Nephron (organoid): ENCODE measurements at regions not wholly inside any gene's neighbourhood (a gene's known extent, or its start where the extent isn't known, plus 50 kb on each side); places are given as distances from the start of the nearest gene placed in this dataset.

Experiments
- H3K27ac Mint-ChIP-seq, 3 experiments: 2 replicates each; pipeline ENCODE4 v1.8.0; 2020; ENCODE audit warnings: mixed read lengths in 3 of 3, mild to moderate bottlenecking in 2 of 3, moderate library complexity in 1 of 3
- H3K27me3 Mint-ChIP-seq: 2 replicates; pipeline ENCODE4 v1.8.0; 2021; ENCODE audit warnings: low read depth, mild to moderate bottlenecking, moderate library complexity, mixed read lengths
- H3K36me3 Mint-ChIP-seq: 2 replicates; pipeline ENCODE4 v1.8.0; 2020; ENCODE audit warnings: low read depth, mixed read lengths
- H3K4me1 Mint-ChIP-seq: 2 replicates; pipeline ENCODE4 v1.8.0; 2020; ENCODE audit warnings: mixed read lengths
- H3K4me3 Mint-ChIP-seq, 3 experiments: 2 replicates each; pipeline ENCODE4 v1.8.0; 2020; ENCODE audit warnings: mild to moderate bottlenecking in 3 of 3, mixed read lengths in 3 of 3, moderate library complexity in 2 of 3
- H3K9me3 Mint-ChIP-seq: 2 replicates; pipeline ENCODE4 v1.8.0; 2020; ENCODE audit warnings: mixed read lengths
- CTCF ChIP-seq, 3 experiments: fragments of 200-600 bp; sonication (generic); IDR thresholded peaks; one replicate each; pipeline ENCODE4 v1.5.0; 2021; ENCODE audit warnings: antibody characterized with exemption in 3 of 3; ENCODE audit not compliant: unreplicated experiment in 3 of 3

GRCh38 chr3:189455641-189456417 is 175.4 kb upstream of the TP63 start:
- peaks cover 37% of the 10 kb centered on the region for H3K4me1 Mint-ChIP-seq
- no peaks in the 10 kb centered on the region for H3K27me3 Mint-ChIP-seq
- TF ChIP-seq CTCF (IDR thresholded peaks at IDR 0.05; ENCODE audit: unreplicated experiment in 3 of 3), result no peak
- H3K9me3 Mint-ChIP-seq, result no peaks in the 10 kb centered on the region
- H3K36me3 Mint-ChIP-seq, result no peaks in the 10 kb centered on the region
- H3K27ac Mint-ChIP-seq, result peak overlapping the region in 2 of 3 experiments; percentile 25 to 92
- no peak overlapping the region for H3K4me3 Mint-ChIP-seq

- TF ChIP-seq CTCF (IDR thresholded peaks at IDR 0.05; ENCODE audit: unreplicated experiment in 3 of 3), result no peak
- Mint-ChIP-seq H3K4me3 (no peak overlapping the region), H3K27ac (peak overlapping the region in 2 of 3 experiments; percentile 5 to 92), H3K27me3 (no peaks in the 10 kb centered on the region), H3K36me3 (no peaks in the 10 kb centered on the region), H3K4me1 (peaks cover 37% of the 10 kb centered on the region), H3K9me3 (no peaks in the 10 kb centered on the region)
Observed at GRCh38 chr3:189457201-189457607, 174.0 kb upstream of the TP63 start.

- no peak overlapping the region for H3K4me3 Mint-ChIP-seq
Observed at GRCh38 chr3:189457631-189458412, 173.4 kb upstream of the TP63 start.

GRCh38 chr3:189458528-189458927 is 172.7 kb upstream of the TP63 start:
- Mint-ChIP-seq H3K27ac (peak overlapping the region in 1 of 3 experiments; percentile 92), H3K27me3 (no peaks in the 10 kb centered on the region), H3K4me1 (peaks cover 37% of the 10 kb centered on the region), H3K9me3 (no peaks in the 10 kb centered on the region), H3K36me3 (no peaks in the 10 kb centered on the region), H3K4me3 (no peak overlapping the region)
- TF ChIP-seq CTCF (IDR thresholded peaks at IDR 0.05; ENCODE audit: unreplicated experiment in 3 of 3), result no peak

More at GRCh38 chr3:189457631-189458412, 173.4 kb upstream of the TP63 start:
- Mint-ChIP-seq H3K27me3 (no peaks in the 10 kb centered on the region), H3K27ac (peak overlapping the region in 2 of 3 experiments; percentile 5 to 92), H3K36me3 (no peaks in the 10 kb centered on the region), H3K4me1 (peaks cover 37% of the 10 kb centered on the region), H3K9me3 (no peaks in the 10 kb centered on the region)
- TF ChIP-seq CTCF (IDR thresholded peaks at IDR 0.05; ENCODE audit: unreplicated experiment in 3 of 3), result no peak

GRCh38 chr3:189459231-189459630 is 172.0 kb upstream of the TP63 start:
- Mint-ChIP-seq H3K4me1 (peaks cover 32% of the 10 kb centered on the region), H3K4me3 (no peak overlapping the region), H3K27ac (no peak overlapping the region), H3K27me3 (no peaks in the 10 kb centered on the region), H3K9me3 (no peaks in the 10 kb centered on the region), H3K36me3 (no peaks in the 10 kb centered on the region)
- TF ChIP-seq CTCF (IDR thresholded peaks at IDR 0.05; ENCODE audit: unreplicated experiment in 3 of 3), result no peak
